Thymus (tissue), 11 donors: ENCODE measurements at regions not wholly inside any gene's neighbourhood (a gene's known extent, or its start where the extent isn't known, plus 50 kb on each side); places are given as distances from the start of the nearest gene placed in this dataset.
A peak's percentile ranks its signal among the peaks of the same experiment; 100 is the strongest.

Experiments used
- DNase-seq, 9 donors: peaks; one replicate each; pipeline ENCODE4 v3.0.0-alpha.2; 2013; ENCODE audit warnings: low spot score in 9 of 9, low read depth in 6 of 9, missing footprints in 1 of 9
- H3K27ac ChIP-seq, 2 donors: one replicate each; pipeline ENCODE4 v1.5.1; 2013; ENCODE audit warnings: control low read depth in 1 of 2, low read depth in 1 of 2, low read length in 1 of 2, mild to moderate bottlenecking in 1 of 2, moderate library complexity in 1 of 2
- H3K27me3 ChIP-seq, 2 donors: one replicate each; pipeline ENCODE4 v1.5.1; 2013; ENCODE audit warnings: low read length in 1 of 2; ENCODE audit not compliant: control insufficient read depth in 2 of 2, insufficient read depth in 1 of 2
- H3K36me3 ChIP-seq, 2 donors: one replicate each; pipeline ENCODE4 v1.5.1; 2013; ENCODE audit warnings: low read length in 1 of 2, mild to moderate bottlenecking in 1 of 2, moderate library complexity in 1 of 2; ENCODE audit not compliant: control insufficient read depth in 2 of 2, insufficient read depth in 2 of 2
- H3K4me1 ChIP-seq, 2 donors: one replicate each; pipeline ENCODE4 v1.5.1; 2013; ENCODE audit warnings: low read length in 2 of 2; ENCODE audit not compliant: control insufficient read depth in 2 of 2, insufficient read depth in 2 of 2
- H3K4me3 ChIP-seq, 2 donors: one replicate each; pipeline ENCODE4 v1.5.1; 2013; ENCODE audit warnings: low read length in 2 of 2, control low read depth in 1 of 2, mild to moderate bottlenecking in 1 of 2
- H3K9me3 ChIP-seq, 2 donors: one replicate each; pipeline ENCODE4 v1.5.1; 2013; ENCODE audit warnings: low read length in 1 of 2, mild to moderate bottlenecking in 1 of 2; ENCODE audit not compliant: control insufficient read depth in 2 of 2, insufficient read depth in 1 of 2
- WGBS: extraction: QIAGEN DNeasy Blood & Tissue Kit; methylation state at CpG from one replicate; pipeline ENCODE4 v1.1.7; 2013; 5-methylcytosine and 5-hydroxymethylcytosine counted together
- donor health status: healthy.

DNA sequence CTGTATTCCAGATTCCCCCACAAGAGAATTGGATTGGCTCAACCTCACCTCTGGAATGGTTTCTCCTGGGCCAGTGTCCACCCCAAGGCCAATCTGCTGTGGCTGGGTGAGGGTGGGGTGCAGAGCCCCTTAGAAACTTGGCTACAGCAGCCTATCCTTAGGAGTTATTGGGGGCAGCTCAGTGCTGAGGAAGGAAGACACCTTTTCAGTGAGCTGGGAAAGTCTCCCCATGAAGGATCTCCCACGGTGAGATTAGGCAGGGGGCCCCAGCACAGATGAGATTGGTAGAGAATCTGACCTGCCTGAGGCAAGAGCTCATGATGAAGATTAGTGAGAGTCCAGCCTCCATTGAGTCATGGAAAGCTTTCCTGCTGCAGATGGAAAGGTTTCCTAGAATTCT, 78.4 kb downstream of the CCDC185 start:
- Histone ChIP-seq H3K27me3 (peaks cover 0 to 8% of the 10 kb centered on the region in 2 donors), H3K27ac (no peak overlapping the region), H3K4me3 (no peak overlapping the region), H3K4me1 (no peaks in the 10 kb centered on the region), H3K36me3 (no peaks in the 10 kb centered on the region), H3K9me3 (no peaks in the 10 kb centered on the region)
- DNase-seq: no peak
- WGBS: 90% methylated on average over 1 of the region's 1 CpG

DNA sequence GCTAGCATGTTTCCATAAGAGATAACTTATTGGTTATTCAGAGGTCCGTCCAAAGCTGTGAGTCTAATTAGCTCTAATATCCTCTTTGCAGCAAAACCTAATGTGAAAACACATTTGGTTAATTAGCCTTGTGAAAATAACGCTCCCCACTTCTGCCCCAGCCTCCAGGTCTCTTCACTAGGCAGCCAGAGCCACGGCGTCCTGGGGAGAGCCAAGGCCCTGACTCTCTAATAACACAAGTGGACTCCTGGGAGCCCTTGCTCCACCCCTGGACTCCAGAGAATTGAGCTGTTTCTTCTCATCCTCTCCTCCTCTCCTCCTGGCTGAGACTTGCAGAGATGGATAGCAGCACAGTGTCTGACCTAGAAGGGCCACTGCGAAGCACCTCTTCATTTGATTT, 78.8 kb downstream of the CCDC185 start:
- DNase-seq: no peak
- Histone ChIP-seq H3K36me3 (no peaks in the 10 kb centered on the region), H3K27me3 (peaks cover 0 to 8% of the 10 kb centered on the region in 2 donors), H3K9me3 (no peaks in the 10 kb centered on the region), H3K27ac (no peak overlapping the region), H3K4me3 (no peak overlapping the region), H3K4me1 (no peaks in the 10 kb centered on the region)
- whole genome bisulfite sequencing: 95% methylated on average over 5 of the region's 5 CpGs

DNA sequence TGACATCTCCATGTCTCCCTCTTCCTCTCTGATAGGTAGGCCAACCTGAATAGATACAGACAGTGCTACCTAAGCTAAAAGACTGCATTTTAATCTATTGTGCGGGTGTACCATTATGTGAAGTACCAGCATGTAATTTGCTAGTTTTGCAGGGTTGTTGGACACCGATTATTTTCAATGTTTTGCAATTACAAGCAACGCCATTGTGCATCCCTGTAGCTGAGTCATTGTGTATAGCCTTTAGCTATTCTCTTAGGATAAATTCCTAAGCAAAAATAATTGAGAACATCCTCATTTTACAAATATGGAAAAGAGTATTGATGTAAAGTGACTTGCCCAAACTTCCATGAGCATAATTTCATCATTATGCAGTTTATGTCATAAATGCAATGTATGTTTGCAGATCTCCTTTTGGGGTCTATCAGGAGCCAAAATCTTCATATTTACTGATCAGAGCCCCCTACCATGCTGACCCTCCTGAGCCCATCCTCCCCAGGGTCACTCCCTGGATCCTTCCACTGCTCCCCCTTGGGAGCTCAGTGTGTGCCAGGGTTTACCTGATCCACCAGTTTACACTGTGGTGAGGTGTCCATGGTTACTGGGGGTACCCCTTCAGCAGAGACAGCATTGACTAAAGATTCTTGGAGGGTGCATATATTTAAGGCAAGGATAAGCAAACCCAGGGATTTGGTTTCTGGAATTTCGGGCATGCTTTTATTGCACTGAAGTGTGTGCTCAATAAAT, 80.6 kb downstream of the CCDC185 start:
- WGBS: 98% methylated on average over 4 of the region's 4 CpGs
- DNase-seq: no peak
- Histone ChIP-seq H3K36me3 (no peaks in the 10 kb centered on the region), H3K27ac (no peak overlapping the region), H3K4me1 (no peaks in the 10 kb centered on the region), H3K27me3 (peaks cover 0 to 13% of the 10 kb centered on the region in 2 donors), H3K9me3 (no peaks in the 10 kb centered on the region), H3K4me3 (no peak overlapping the region)

DNA sequence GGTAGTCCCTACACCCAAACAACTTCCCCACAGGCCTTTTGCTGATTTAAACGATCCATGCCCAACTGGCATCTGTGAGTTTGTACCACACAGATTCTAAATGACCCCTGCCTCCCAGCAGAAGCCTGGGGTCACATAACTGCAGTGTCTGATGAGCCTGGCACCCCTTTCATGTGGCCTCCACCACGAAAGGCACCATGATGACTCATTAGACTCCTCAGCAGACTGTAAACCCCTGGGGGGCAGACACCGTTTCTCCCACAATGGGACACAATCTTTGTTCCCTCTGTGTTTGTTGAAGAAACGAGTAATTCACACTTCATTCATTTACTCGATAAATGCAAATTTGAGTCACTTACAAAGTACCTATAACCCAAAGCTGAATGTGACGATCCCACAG, 81.6 kb downstream of the CCDC185 start:
- no peak for DNase-seq
- 83% methylated on average over 6 of the region's 6 CpGs for WGBS
- no peak overlapping the region for H3K27ac ChIP-seq

DNA sequence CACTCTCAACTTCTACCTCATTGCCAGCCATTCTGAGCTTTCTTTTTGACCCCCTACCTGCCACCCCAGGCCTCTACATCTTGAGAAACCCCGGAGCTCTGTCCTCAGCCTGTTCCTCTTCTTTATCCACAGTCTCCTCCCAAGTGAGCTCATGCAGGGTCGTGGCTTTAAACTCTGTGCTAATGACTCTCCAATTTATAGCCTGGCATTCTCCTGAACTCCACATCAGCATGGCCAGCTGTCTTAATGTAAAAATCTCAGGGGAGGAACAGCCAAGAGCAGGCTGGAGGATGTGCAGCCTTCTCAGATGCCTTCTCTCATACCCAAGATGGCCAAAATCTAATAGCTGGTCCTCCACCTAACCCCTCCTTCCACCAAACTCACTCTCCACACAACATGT, 84.2 kb downstream of the CCDC185 start:
- Histone ChIP-seq H3K27me3 (peaks cover 0 to 28% of the 10 kb centered on the region in 2 donors), H3K36me3 (no peaks in the 10 kb centered on the region), H3K9me3 (no peaks in the 10 kb centered on the region), H3K4me3 (no peak overlapping the region), H3K27ac (no peak overlapping the region), H3K4me1 (no peaks in the 10 kb centered on the region)
- WGBS: 65% methylated on average over 2 of the region's 2 CpGs
- DNase-seq: no peak

More for the DNA sequence above, 81.6 kb downstream of the CCDC185 start:
- Histone ChIP-seq H3K4me1 (no peaks in the 10 kb centered on the region), H3K9me3 (no peaks in the 10 kb centered on the region), H3K27me3 (peaks cover 0 to 20% of the 10 kb centered on the region in 2 donors), H3K4me3 (no peak overlapping the region), H3K36me3 (no peaks in the 10 kb centered on the region)

DNA sequence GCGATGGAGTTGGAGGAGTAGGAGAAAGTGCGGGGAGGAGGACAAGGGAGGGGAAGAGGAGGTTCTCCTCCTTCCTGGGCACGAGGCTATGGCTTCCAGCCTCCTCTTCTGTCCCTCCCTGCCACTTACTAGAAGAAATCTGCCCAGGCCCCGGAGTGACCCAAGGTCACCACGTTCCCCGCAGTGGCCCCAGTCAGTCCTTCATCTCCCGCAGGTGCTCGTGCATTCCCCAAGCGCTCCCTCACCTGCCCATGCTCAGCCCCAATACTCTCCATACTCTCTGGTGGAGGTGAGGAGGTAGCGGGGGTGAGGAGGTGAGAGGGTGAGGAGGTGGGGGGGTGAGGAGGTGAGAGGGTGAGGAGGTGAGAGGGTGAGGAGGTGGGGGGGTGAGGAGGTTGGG, 85.4 kb downstream of the CCDC185 start:
- WGBS: 95% methylated on average over 10 of the region's 10 CpGs
- H3K9me3 ChIP-seq: no peaks in the 10 kb centered on the region
- no peak overlapping the region for H3K4me3 ChIP-seq
- H3K36me3 ChIP-seq: no peaks in the 10 kb centered on the region
- no peak overlapping the region for H3K27ac ChIP-seq
- H3K27me3 ChIP-seq: peaks cover 0 to 30% of the 10 kb centered on the region in 2 donors
- no peaks in the 10 kb centered on the region for H3K4me1 ChIP-seq
- DNase-seq: no peak

DNA sequence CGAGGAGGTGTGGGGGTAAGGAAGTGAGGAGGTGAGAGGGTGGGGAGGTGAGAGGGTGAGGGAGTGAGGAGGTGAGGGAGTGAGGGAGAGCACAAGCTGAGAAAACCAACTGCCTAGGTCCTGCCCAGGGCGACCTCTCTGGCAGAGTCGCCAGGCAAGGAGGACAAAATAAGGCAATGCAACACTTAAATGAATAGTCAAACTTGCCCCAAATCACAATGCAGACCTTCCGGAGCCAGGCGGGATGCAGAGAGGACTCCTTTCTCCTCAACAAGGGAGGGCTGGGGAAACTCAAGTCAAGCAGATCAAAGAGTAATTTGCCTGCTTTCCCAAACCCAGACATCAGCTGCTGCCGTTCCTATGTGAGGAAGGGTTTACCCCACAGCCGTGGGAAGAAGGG, 86.0 kb downstream of the CCDC185 start:
- WGBS: 36% methylated on average over 7 of the region's 7 CpGs
- H3K9me3 ChIP-seq: no peaks in the 10 kb centered on the region
- DNase-seq: no peak
- H3K4me3 ChIP-seq: no peak overlapping the region
- peaks cover 0 to 31% of the 10 kb centered on the region in 2 donors for H3K27me3 ChIP-seq
- H3K36me3 ChIP-seq: no peaks in the 10 kb centered on the region
- no peak overlapping the region for H3K27ac ChIP-seq
- H3K4me1 ChIP-seq: no peaks in the 10 kb centered on the region

DNA sequence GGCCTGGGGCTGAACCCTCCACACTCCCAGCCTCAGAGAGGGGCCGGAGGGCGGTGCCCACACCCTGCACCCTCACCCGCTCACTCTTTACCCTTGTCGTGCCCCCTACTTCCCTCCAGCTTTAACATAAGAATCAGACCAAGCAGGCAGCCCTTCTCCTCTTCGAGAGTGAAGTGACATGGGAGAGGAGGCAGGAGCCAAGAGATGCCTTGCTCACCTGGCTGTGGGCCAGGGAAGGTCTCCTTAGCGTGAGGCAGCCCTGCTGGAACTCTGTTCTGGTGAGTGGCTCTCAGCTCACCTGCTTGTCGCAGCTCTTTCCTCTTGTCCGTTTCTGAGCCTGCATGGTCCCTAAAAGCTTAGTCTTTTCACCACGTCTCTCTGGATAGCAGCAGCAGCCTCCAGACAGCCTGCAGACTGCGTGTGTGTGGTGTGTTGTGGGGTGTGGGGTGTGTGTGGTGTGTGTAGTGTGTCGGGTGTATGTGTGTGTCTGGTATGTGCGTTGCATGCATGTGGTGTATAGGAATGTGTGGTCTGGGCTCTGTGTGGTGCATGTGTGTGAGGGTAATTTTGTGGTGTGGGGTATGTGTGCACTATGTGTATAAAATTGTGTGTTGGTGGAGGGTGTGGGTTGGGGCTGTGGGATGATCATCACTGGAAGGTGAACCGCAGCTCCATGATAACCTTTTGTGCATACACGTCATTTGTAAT, 86.7 kb downstream of the CCDC185 start:
- Histone ChIP-seq H3K4me1 (no peaks in the 10 kb centered on the region), H3K36me3 (no peaks in the 10 kb centered on the region), H3K27ac (no peak overlapping the region), H3K27me3 (peaks cover 0 to 37% of the 10 kb centered on the region in 2 donors), H3K4me3 (no peak overlapping the region), H3K9me3 (no peaks in the 10 kb centered on the region)
- peak in 1 of 9 donors; percentile 4 for DNase-seq
- 60% methylated on average over 14 of the region's 14 CpGs for WGBS

DNA sequence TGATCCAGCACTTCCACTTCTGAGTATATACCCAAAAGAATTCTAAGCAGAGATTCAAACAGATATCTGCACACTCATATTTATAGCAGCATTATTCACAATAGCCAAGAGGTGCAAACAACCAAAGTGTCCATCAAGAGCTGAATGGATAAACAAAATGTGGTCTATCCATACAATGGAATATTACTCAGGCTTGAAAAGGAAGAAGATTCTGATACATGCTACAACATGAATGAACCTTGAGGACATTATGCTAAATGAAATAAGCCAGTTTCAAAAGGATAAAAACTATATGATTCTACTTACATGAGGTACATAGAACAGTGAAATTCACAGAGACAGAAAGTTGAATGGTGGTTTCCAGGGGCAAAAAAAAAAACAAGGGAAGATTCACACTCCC, 88.9 kb downstream of the CCDC185 start:
- no peaks in the 10 kb centered on the region for H3K9me3 ChIP-seq
- DNase-seq: no peak
- no peaks in the 10 kb centered on the region for H3K36me3 ChIP-seq
- H3K4me1 ChIP-seq: no peaks in the 10 kb centered on the region
- peaks cover 0 to 32% of the 10 kb centered on the region in 2 donors for H3K27me3 ChIP-seq
- no peak overlapping the region for H3K4me3 ChIP-seq
- no peak overlapping the region for H3K27ac ChIP-seq
